ENCODE measurements at regions not wholly inside any gene's neighbourhood (a gene's known extent, or its start where the extent isn't known, plus 50 kb on each side); places are given as distances from the start of the nearest gene placed in this dataset.

DNA sequence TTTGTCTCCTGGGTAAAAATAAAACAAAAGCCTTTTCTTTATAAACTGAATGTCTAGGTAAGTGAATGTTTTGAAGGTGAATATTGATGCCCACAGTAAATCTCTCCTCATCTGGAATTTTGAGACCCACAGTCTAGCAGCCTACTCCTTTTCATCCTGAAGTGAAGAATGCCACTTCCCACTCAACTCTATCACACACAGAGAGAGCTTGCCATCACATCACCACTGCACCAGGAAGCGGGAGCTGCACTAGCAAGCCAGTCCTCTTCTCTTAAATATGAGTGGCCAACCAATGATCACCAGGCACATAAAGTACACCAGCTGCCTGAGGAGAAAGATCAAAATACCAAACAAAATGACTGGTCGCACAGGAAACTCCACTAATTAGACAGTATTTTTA, 140.8 kb downstream of the MRPL39 start:
- TF ChIP-seq CREB1 (IDR thresholded peaks at IDR 0.05; ENCODE audit: low read depth) = no peak
- no peak for TF ChIP-seq TCF12 (IDR thresholded peaks at IDR 0.05; ENCODE audit: low read depth)
- TF ChIP-seq, protein P1, sequence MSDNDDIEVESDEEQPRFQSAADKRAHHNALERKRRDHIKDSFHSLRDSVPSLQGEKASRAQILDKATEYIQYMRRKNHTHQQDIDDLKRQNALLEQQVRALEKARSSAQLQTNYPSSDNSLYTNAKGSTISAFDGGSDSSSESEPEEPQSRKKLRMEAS (IDR thresholded peaks at IDR 0.05) = no peak
- no peak for TF ChIP-seq CEBPB (IDR thresholded peaks at IDR 0.05)
- TF ChIP-seq, protein P2, sequence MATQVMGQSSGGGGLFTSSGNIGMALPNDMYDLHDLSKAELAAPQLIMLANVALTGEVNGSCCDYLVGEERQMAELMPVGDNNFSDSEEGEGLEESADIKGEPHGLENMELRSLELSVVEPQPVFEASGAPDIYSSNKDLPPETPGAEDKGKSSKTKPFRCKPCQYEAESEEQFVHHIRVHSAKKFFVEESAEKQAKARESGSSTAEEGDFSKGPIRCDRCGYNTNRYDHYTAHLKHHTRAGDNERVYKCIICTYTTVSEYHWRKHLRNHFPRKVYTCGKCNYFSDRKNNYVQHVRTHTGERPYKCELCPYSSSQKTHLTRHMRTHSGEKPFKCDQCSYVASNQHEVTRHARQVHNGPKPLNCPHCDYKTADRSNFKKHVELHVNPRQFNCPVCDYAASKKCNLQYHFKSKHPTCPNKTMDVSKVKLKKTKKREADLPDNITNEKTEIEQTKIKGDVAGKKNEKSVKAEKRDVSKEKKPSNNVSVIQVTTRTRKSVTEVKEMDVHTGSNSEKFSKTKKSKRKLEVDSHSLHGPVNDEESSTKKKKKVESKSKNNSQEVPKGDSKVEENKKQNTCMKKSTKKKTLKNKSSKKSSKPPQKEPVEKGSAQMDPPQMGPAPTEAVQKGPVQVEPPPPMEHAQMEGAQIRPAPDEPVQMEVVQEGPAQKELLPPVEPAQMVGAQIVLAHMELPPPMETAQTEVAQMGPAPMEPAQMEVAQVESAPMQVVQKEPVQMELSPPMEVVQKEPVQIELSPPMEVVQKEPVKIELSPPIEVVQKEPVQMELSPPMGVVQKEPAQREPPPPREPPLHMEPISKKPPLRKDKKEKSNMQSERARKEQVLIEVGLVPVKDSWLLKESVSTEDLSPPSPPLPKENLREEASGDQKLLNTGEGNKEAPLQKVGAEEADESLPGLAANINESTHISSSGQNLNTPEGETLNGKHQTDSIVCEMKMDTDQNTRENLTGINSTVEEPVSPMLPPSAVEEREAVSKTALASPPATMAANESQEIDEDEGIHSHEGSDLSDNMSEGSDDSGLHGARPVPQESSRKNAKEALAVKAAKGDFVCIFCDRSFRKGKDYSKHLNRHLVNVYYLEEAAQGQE (IDR thresholded peaks at IDR 0.05; ENCODE audit: low read depth) = no peak
- TF ChIP-seq TEAD4 (IDR thresholded peaks at IDR 0.05) = no peak
- TF ChIP-seq ZBTB7A (IDR thresholded peaks at IDR 0.05; ENCODE audit: low read depth) = no peak
